Natural killer cell (primary cell): ENCODE measurements at regions not wholly inside any gene's neighbourhood (a gene's known extent, or its start where the extent isn't known, plus 50 kb on each side); places are given as distances from the start of the nearest gene placed in this dataset.

ENCODE experiments used
- ATAC-seq, 3 donors: fragments of 150-1000 bp in 2 of 3; fragments of 200-7000 bp in 1 of 3; cut with Tn5 transposase; 1 replicate in 1 of 3; 2 replicates in 2 of 3; pipeline ENCODE4 v1.10.0; 2021; ENCODE audit warnings: mild to moderate bottlenecking in 2 of 3, moderate library complexity in 2 of 3
- DNase-seq, 2 donors: peaks; one replicate each; pipeline versions ENCODE4 v3.0.0 to v3.0.0-alpha.2; 2013 to 2021; ENCODE audit warnings: mixed read lengths in 1 of 2
- H3K27ac ChIP-seq: one replicate; pipeline ENCODE4 v1.5.1; 2013; ENCODE audit warnings: mild to moderate bottlenecking, low read length
- H3K27me3 ChIP-seq: one replicate; pipeline ENCODE4 v1.6.1; 2013; ENCODE audit warnings: low read length; ENCODE audit not compliant: control insufficient read depth, insufficient read depth
- H3K36me3 ChIP-seq: one replicate; pipeline ENCODE4 v1.6.1; 2013; ENCODE audit warnings: low read length; ENCODE audit not compliant: control insufficient read depth, insufficient read depth
- H3K4me1 ChIP-seq: one replicate; pipeline ENCODE4 v1.6.1; 2013; ENCODE audit warnings: low read length; ENCODE audit not compliant: control insufficient read depth, insufficient read depth
- H3K4me3 ChIP-seq: one replicate; pipeline ENCODE4 v1.5.1; 2013; ENCODE audit warnings: low read length
- H3K9me3 ChIP-seq: one replicate; pipeline ENCODE4 v1.6.1; 2013; ENCODE audit warnings: low read length; ENCODE audit not compliant: control insufficient read depth, insufficient read depth
- H3K27ac Mint-ChIP-seq, 2 donors: one replicate each; pipeline ENCODE4 v1.8.0; 2022; ENCODE audit warnings: mild to moderate bottlenecking in 2 of 2, mixed read lengths in 2 of 2, moderate library complexity in 1 of 2
- H3K27me3 Mint-ChIP-seq, 2 donors: one replicate each; pipeline ENCODE4 v1.8.0; 2022; ENCODE audit warnings: low read depth in 2 of 2, mixed read lengths in 2 of 2
- H3K36me3 Mint-ChIP-seq: one replicate; pipeline ENCODE4 v1.8.0; 2022; ENCODE audit warnings: mixed read lengths
- H3K4me1 Mint-ChIP-seq, 2 donors: one replicate each; pipeline ENCODE4 v1.8.0; 2022; ENCODE audit warnings: mixed read lengths in 2 of 2
- H3K4me3 Mint-ChIP-seq: one replicate; pipeline ENCODE4 v1.8.0; 2022; ENCODE audit warnings: mild to moderate bottlenecking, moderate library complexity, mixed read lengths
- H3K9me3 Mint-ChIP-seq, 2 donors: one replicate each; pipeline ENCODE4 v1.8.0; 2022; ENCODE audit warnings: mixed read lengths in 2 of 2
- WGBS: methylation state at CpG from one replicate; pipeline ENCODE4 v1.1.7; 2013; ENCODE audit warnings: missing lambda C conversion rate; ENCODE audit not compliant: insufficient coverage; 5-methylcytosine and 5-hydroxymethylcytosine counted together
- intact Hi-C: fragments of 100-400 bp; cut with micrococcal nuclease; formaldehyde crosslinking; loops from one replicate; pipeline ENCODE4 v1.14.2; 2022
- TF ChIP-seq, protein P1 (sequence below): fragments of 200-600 bp; IDR thresholded peaks from one replicate; pipeline ENCODE4 v1.8.0; 2022; ENCODE audit warnings: antibody characterized with exemption

DNA sequence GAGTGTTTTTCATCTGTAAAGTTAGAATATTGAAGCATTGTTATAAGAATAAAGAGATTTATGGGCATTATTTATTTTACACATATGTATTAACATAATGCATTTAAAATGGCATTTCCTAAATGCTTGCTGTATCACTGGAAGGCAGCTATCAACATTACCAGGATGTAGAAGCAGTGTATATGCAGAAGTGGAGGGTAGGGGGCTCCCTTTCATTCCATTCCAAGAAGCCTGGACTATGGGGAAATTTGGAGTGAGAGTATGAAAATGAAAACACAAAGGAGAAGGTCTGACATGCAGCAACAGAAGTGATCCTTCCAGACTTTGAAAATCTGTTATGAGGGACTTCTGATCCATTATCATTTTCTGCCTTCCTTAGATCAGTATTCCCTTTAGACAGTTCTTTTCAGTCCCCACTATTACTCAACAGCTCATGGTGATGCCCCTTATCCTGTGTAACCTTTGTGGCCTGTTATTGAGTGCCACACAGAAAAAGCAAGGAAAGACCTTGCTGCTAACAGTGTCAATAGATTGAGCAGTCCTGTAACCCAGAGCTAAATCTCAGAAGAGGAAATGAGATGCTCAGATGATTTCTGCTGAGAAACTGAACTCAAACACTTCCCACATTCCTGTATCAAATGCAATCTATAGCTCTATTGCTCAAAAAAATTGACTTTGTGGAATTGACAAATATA, 216.6 kb downstream of the HNMT start:
- no peaks in the 10 kb centered on the region for H3K4me1 Mint-ChIP-seq
- H3K27me3 ChIP-seq: no peaks in the 10 kb centered on the region
- H3K36me3 ChIP-seq: no peaks in the 10 kb centered on the region
- TF ChIP-seq, protein P1, sequence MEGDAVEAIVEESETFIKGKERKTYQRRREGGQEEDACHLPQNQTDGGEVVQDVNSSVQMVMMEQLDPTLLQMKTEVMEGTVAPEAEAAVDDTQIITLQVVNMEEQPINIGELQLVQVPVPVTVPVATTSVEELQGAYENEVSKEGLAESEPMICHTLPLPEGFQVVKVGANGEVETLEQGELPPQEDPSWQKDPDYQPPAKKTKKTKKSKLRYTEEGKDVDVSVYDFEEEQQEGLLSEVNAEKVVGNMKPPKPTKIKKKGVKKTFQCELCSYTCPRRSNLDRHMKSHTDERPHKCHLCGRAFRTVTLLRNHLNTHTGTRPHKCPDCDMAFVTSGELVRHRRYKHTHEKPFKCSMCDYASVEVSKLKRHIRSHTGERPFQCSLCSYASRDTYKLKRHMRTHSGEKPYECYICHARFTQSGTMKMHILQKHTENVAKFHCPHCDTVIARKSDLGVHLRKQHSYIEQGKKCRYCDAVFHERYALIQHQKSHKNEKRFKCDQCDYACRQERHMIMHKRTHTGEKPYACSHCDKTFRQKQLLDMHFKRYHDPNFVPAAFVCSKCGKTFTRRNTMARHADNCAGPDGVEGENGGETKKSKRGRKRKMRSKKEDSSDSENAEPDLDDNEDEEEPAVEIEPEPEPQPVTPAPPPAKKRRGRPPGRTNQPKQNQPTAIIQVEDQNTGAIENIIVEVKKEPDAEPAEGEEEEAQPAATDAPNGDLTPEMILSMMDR: no peak
- H3K27ac ChIP-seq: no peak overlapping the region
- H3K27ac Mint-ChIP-seq: no peak overlapping the region
- DNase-seq: no peak
- H3K27me3 Mint-ChIP-seq: no peaks in the 10 kb centered on the region
- intact Hi-C loops: no loop called here
- no peaks in the 10 kb centered on the region for H3K9me3 ChIP-seq
- H3K36me3 Mint-ChIP-seq: peaks cover 7% of the 10 kb centered on the region
- ATAC-seq: no peak
- peaks cover 10 to 18% of the 10 kb centered on the region in 2 donors for H3K9me3 Mint-ChIP-seq
- no peaks in the 10 kb centered on the region for H3K4me1 ChIP-seq
- no peak overlapping the region for H3K4me3 Mint-ChIP-seq
- H3K4me3 ChIP-seq: no peak overlapping the region

DNA sequence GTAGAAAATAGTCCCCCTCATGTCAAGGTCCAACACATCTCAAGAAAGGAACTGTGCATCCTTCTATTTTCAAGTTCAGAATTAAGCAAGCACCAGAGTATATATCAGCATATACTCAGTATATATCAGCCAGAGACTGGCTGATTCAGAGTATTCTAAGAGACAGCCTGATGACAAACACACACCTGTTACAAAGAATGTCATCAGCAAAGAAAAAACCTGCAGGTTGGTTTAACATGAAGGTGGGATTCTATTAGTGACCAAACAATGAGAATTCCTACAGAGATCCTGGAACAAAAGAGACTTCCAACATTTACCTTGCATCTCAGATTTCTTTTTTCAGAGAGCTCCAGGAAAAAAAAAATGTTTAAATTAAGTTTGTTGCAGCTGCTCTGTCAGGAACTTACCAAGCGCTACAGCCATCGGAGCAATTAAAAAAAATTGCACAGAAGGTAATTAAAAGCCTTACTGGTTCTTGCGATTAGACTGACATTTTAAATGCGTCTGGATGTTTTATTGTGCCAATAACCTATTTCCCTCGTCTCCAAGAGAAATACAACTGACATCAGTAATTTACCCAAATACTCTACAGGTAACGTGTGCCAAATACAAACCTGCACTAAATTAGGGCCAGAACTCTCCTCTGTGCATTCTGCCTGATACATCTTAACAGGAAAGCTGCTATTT, 218.1 kb downstream of the HNMT start:
- no peaks in the 10 kb centered on the region for H3K4me1 ChIP-seq
- WGBS: 89% methylated on average over 6 of the region's 6 CpGs
- ATAC-seq: no peak
- no peak overlapping the region for H3K4me3 ChIP-seq
- Mint-ChIP-seq H3K27me3 (no peaks in the 10 kb centered on the region), H3K9me3 (peaks cover 10 to 14% of the 10 kb centered on the region in 2 donors), H3K4me3 (no peak overlapping the region), H3K4me1 (no peaks in the 10 kb centered on the region), H3K36me3 (peaks cover 7% of the 10 kb centered on the region), H3K27ac (no peak overlapping the region)
- H3K27ac ChIP-seq: no peak overlapping the region
- H3K36me3 ChIP-seq: no peaks in the 10 kb centered on the region
- intact Hi-C loops: no loop called here
- TF ChIP-seq, protein P1: no peak
- H3K27me3 ChIP-seq: no peaks in the 10 kb centered on the region
- no peaks in the 10 kb centered on the region for H3K9me3 ChIP-seq
- DNase-seq: no peak

DNA sequence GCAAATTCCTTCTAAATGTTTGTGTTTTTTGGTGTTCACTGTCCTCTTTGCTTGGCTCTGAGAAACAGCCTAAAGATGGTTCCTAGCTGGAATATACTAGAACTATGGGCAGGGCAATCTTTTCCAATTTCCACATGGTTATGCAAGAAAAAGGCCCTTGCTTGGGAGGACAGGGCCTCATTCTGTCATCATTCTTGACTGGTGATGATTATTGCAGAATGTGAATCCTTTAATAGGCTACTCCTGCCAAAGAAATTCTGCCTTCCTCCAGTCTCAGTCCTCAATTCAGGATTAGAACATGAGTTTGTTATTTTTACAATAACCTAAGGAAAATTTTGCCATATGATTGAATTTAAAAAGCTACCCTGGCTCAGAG, 218.7 kb downstream of the HNMT start:
- H3K4me3 Mint-ChIP-seq: no peak overlapping the region
- TF ChIP-seq, protein P1: no peak
- H3K4me1 ChIP-seq: no peaks in the 10 kb centered on the region
- intact Hi-C loops: no loop called here
- H3K9me3 Mint-ChIP-seq: peaks cover 12 to 13% of the 10 kb centered on the region in 2 donors
- no peak overlapping the region for H3K27ac Mint-ChIP-seq
- H3K4me3 ChIP-seq: no peak overlapping the region
- no peaks in the 10 kb centered on the region for H3K9me3 ChIP-seq
- no peaks in the 10 kb centered on the region for H3K27me3 Mint-ChIP-seq
- no peak overlapping the region for H3K27ac ChIP-seq
- ATAC-seq (no peak), DNase-seq (no peak)
- H3K36me3 ChIP-seq: no peaks in the 10 kb centered on the region
- peaks cover 5% of the 10 kb centered on the region for H3K36me3 Mint-ChIP-seq
- no peaks in the 10 kb centered on the region for H3K27me3 ChIP-seq
- H3K4me1 Mint-ChIP-seq: no peaks in the 10 kb centered on the region

DNA sequence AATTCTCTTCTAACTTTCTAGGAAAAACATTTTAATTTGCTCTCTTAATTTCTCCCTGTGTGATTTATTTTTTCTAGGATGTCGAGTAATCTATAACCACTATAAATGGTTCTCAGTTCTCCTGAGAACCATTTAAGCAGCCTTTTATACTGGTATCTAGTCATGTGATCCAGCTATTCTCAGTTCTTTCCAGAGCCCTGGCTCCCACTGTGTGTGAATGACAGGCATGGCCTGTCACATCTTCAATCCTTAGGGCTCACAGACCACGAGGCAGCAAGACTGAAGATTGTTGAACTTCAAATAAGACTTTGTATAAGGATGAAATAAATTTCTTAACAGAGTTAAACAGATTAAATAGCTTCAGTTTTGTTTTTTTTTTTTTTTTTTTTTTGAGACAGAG, 219.4 kb downstream of the HNMT start:
- 100% methylated on average over 1 of the region's 2 CpGs for WGBS
- H3K4me3 Mint-ChIP-seq: no peak overlapping the region
- no peaks in the 10 kb centered on the region for H3K27me3 ChIP-seq
- no peaks in the 10 kb centered on the region for H3K36me3 Mint-ChIP-seq
- TF ChIP-seq, protein P1: no peak
- DNase-seq: no peak
- no peaks in the 10 kb centered on the region for H3K9me3 ChIP-seq
- no peaks in the 10 kb centered on the region for H3K4me1 ChIP-seq
- no peak overlapping the region for H3K27ac Mint-ChIP-seq
- H3K4me1 Mint-ChIP-seq: no peaks in the 10 kb centered on the region
- H3K36me3 ChIP-seq: no peaks in the 10 kb centered on the region
- ATAC-seq: no peak
- no peaks in the 10 kb centered on the region for H3K27me3 Mint-ChIP-seq
- no peak overlapping the region for H3K4me3 ChIP-seq
- intact Hi-C loops: no loop called here
- no peak overlapping the region for H3K27ac ChIP-seq
- H3K9me3 Mint-ChIP-seq: peaks cover 10 to 12% of the 10 kb centered on the region in 2 donors
